Tibial nerve (tissue), 4 donors: ENCODE measurements at regions not wholly inside any gene's neighbourhood (a gene's known extent, or its start where the extent isn't known, plus 50 kb on each side); places are given as distances from the start of the nearest gene placed in this dataset.

Experiments used
- EP300 ChIP-seq, 2 donors: sonication (generic); formaldehyde crosslinking; IDR thresholded peaks; one replicate each; pipeline ENCODE4 v1.6.1; 2017; ENCODE audit warnings: antibody characterized with exemption in 2 of 2, mild to moderate bottlenecking in 1 of 2
- TF ChIP-seq, protein P1 (sequence below), 5 experiments: fragments of 200-600 bp in 3 of 5; fragments of 450-650 bp in 2 of 5; sonication (generic) in 3 of 5; IDR thresholded peaks; one replicate each; pipeline ENCODE4 v1.5.1; 2016 to 2019; ENCODE audit warnings: antibody characterized with exemption in 5 of 5, mild to moderate bottlenecking in 3 of 5, moderate library complexity in 2 of 5

DNA sequence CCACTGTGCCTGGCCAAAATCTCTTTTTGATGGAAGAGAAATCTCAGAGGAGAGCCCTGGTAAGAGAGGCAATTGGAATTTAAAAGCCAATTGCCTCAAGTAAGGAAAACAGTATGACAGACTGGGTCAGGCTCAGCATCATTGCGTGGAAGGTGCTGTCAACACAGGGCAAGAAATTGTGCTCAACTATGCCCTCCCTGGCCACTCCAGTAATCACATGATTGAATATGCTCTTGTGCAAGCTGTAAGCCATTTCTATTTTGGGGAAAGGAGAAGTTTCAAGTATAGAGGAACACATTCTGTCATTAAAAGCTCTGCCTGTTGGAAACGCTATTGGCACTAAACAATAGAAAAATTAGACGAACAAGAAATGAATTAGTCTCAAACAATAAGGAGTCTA is 1127.7 kb downstream of the REEP3 start:
- TF ChIP-seq, protein P1, sequence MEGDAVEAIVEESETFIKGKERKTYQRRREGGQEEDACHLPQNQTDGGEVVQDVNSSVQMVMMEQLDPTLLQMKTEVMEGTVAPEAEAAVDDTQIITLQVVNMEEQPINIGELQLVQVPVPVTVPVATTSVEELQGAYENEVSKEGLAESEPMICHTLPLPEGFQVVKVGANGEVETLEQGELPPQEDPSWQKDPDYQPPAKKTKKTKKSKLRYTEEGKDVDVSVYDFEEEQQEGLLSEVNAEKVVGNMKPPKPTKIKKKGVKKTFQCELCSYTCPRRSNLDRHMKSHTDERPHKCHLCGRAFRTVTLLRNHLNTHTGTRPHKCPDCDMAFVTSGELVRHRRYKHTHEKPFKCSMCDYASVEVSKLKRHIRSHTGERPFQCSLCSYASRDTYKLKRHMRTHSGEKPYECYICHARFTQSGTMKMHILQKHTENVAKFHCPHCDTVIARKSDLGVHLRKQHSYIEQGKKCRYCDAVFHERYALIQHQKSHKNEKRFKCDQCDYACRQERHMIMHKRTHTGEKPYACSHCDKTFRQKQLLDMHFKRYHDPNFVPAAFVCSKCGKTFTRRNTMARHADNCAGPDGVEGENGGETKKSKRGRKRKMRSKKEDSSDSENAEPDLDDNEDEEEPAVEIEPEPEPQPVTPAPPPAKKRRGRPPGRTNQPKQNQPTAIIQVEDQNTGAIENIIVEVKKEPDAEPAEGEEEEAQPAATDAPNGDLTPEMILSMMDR (IDR thresholded peaks at IDR 0.05): no peak
- TF ChIP-seq EP300 (IDR thresholded peaks at IDR 0.05): peak in 1 of 2 donors; percentile 41
